ENCODE measurements at regions not wholly inside any gene's neighbourhood (a gene's known extent, or its start where the extent isn't known, plus 50 kb on each side); places are given as distances from the start of the nearest gene placed in this dataset.
"Not testable (repeated sequence)": the region's sequence is repeated elsewhere in the genome, so short reads cannot be mapped to it uniquely, and the experiment has no call there.

DNA sequence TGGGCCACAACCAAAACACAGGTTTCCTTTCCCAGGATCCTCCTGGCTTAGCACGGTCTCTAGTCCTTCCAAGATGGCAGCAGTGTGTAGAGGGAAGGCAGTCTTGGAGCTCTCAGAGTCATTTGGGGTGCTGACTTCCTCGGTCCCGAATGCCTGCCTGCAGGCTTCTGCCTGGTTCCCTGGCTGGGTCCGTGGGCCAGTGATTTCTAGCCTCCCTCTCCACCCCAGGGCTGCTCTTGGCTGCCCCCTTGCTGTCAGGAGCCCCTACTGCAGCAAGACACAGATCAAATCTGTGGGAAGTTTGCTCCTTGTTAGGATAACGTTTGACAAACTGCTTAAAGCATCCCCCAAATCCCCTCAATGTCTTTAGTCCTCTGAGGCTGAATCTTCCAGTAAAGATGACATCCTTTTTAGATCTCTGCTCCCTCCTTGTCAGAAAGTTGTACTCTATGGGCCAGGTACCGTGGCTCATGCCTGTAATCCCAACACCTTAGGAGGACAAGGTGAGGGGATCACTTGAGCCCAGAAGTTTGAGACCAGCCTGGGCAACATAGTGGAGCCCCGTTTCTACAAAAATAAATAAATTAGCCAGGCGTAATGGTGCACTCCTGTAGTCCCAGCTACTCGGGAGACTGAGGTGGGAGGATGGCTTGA is 272.5 kb downstream of the RRAGC start:
- WGBS, 2 donors: 38 to 44% methylated on average over 9 of the region's 9 CpGs
- Histone ChIP-seq H3K27ac (peak overlapping the region in 2 of 4 donors; percentile 19 to 25), H3K27me3 (no peaks in the 10 kb centered on the region), H3K4me3 (no peak overlapping the region), H3K4me1 (peaks cover 0 to 10% (median 0%) of the 10 kb centered on the region in 4 donors), H3K9me3 (peaks cover 0 to 7% (median 0%) of the 10 kb centered on the region in 4 donors), H3K36me3 (no peaks in the 10 kb centered on the region)
- no peak for DNase-seq (ENCODE audit: low spot score in 2 of 2)
- TF ChIP-seq EP300 (IDR thresholded peaks at IDR 0.05): no peak
- TF ChIP-seq, protein P1, sequence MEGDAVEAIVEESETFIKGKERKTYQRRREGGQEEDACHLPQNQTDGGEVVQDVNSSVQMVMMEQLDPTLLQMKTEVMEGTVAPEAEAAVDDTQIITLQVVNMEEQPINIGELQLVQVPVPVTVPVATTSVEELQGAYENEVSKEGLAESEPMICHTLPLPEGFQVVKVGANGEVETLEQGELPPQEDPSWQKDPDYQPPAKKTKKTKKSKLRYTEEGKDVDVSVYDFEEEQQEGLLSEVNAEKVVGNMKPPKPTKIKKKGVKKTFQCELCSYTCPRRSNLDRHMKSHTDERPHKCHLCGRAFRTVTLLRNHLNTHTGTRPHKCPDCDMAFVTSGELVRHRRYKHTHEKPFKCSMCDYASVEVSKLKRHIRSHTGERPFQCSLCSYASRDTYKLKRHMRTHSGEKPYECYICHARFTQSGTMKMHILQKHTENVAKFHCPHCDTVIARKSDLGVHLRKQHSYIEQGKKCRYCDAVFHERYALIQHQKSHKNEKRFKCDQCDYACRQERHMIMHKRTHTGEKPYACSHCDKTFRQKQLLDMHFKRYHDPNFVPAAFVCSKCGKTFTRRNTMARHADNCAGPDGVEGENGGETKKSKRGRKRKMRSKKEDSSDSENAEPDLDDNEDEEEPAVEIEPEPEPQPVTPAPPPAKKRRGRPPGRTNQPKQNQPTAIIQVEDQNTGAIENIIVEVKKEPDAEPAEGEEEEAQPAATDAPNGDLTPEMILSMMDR (IDR thresholded peaks at IDR 0.05): peak; percentile 39 to 72 (median 59)

DNA sequence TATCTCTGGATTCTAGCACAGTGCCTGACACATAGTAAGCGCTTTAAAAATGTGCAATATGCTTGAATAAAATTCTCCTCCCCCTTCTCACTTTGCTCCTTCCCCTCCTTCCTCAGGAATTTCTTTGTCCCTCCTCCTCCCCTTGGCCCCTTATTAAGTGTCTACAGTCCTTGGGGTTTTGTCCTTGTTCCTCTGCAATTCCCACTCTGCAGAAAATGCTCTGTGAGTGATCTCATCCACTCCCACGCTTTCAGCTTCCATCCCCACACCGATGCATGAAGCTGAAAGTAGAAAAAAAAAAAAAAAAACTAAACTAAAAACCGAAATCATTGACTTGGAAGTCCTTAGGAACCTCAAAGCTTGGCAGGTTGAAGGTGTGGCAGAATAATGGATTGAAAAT is 273.6 kb downstream of the RRAGC start:
- Histone ChIP-seq H3K4me3 (no peak overlapping the region), H3K27me3 (no peaks in the 10 kb centered on the region), H3K27ac (peak overlapping the region in 1 of 4 donors; percentile 40), H3K9me3 (no peaks in the 10 kb centered on the region), H3K4me1 (peaks cover 0 to 10% (median 0%) of the 10 kb centered on the region in 4 donors), H3K36me3 (no peaks in the 10 kb centered on the region)
- no peak for DNase-seq (ENCODE audit: low spot score in 2 of 2)
- 27 to 31% methylated on average over 4 of the region's 4 CpGs for WGBS, 2 donors
- no peak for TF ChIP-seq EP300 (IDR thresholded peaks at IDR 0.05)
- TF ChIP-seq, protein P1 (IDR thresholded peaks at IDR 0.05): no peak
- no peak for TF ChIP-seq POLR2A (IDR thresholded peaks at IDR 0.05)

DNA sequence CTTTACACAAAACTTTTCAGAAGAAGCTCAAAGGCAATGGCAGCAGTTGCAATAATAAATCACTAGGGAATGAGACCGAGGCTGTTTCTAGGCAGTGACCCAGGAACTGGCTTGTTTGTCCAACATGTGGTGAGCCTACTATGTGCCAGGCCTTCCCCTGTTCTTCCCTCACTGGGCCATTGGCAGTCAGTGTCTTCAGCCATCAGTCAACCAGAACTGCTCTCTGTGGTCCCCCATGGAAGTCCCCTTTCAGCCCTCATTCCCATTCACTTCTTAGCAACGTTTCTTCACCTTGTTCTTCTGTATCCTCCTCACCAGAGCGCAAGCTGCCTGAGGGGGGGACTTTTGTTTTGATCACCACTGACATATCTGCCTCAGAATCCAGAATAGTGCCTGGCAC is 274.1 kb downstream of the RRAGC start:
- H3K36me3 ChIP-seq: no peaks in the 10 kb centered on the region
- H3K9me3 ChIP-seq: no peaks in the 10 kb centered on the region
- no peak for DNase-seq (ENCODE audit: low spot score in 2 of 2)
- H3K4me1 ChIP-seq: peaks cover 0 to 10% (median 0%) of the 10 kb centered on the region in 4 donors
- H3K27ac ChIP-seq: no peak overlapping the region
- WGBS, 2 donors: 68 to 72% methylated on average over 3 of the region's 3 CpGs
- H3K4me3 ChIP-seq: no peak overlapping the region
- no peak for TF ChIP-seq POLR2A (IDR thresholded peaks at IDR 0.05)
- TF ChIP-seq, protein P1 (IDR thresholded peaks at IDR 0.05): no peak
- no peak for TF ChIP-seq EP300 (IDR thresholded peaks at IDR 0.05)
- H3K27me3 ChIP-seq: peaks cover 0 to 3% of the 10 kb centered on the region in 2 donors

DNA sequence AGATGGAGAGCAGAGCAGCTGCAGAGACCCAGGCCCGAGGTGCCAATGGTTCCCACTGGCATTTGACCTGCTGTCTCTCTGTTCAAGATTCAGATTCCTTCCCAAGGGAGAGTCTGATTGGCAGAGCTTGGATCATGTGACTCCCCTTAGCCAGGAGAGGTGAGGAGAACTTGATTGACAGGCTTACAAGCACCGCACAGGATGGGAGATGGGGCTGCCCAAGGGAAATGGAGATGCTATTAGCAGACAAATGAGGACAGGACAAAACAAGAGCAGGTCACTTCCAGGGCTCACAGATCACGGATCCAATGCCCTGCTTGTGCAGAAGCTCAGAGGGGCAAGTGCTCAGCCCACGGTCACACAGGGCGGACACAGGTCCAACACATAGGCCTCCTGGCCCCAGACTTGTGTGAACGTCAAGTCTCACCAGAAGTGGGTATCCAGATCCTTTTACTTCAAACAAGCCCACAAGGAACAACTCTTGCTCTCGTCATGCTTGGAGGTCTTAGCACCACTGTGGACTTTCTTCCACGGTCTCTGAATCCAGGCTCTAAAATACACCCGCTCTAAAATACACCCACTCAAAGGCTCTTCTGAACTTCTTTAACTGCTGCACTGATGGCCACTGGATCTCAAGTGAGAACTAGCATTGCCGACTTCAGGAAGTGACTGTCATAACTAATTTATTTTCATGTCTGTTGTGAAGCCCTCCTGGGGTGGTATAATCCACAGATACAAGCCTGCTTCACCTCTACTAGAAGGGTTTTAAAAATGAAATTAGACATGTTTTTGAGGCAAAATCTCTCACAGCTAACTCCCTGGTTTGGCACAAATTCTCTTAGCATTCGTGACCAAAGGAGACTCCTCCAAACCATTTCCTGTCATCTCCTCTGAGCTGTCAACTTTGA is 274.9 kb downstream of the RRAGC start:
- no peak for DNase-seq (ENCODE audit: low spot score in 2 of 2)
- H3K4me1 ChIP-seq: peaks cover 0 to 10% (median 0%) of the 10 kb centered on the region in 4 donors

DNA sequence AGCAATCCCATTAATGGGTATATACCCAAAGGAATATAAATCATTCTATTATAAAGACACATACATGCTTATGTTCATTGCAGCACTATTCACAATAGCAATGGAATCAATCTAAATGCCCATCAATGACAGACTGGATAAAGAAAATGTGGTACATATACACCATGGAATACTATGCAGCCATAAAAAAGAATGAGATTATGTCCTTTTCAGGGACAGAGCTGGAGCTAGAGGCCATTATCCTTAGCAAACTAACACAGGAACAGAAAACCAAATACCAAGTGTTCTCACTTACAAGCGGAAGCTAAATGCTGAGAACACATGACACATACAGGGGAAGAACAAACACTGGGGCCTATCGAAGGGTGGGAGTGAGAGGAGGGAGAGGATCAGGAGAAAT is 276.3 kb downstream of the RRAGC start:
- H3K36me3 ChIP-seq; DNase-seq (ENCODE audit: low spot score in 2 of 2); H3K4me3 ChIP-seq; H3K4me1 ChIP-seq; H3K9me3 ChIP-seq; H3K27ac ChIP-seq: not testable (repeated sequence)
- peaks cover 0 to 25% of the 10 kb centered on the region in 2 donors for H3K27me3 ChIP-seq
- WGBS, 2 donors: 88 to 90% methylated on average over 2 of the region's 2 CpGs

More for the DNA sequence above, 274.9 kb downstream of the RRAGC start:
- H3K4me3 ChIP-seq: no peak overlapping the region
- no peak for TF ChIP-seq EP300 (IDR thresholded peaks at IDR 0.05)
- TF ChIP-seq POLR2A (IDR thresholded peaks at IDR 0.05): no peak
- TF ChIP-seq, protein P1 (IDR thresholded peaks at IDR 0.05): no peak
- H3K36me3 ChIP-seq: no peaks in the 10 kb centered on the region
- WGBS, 2 donors: 57 to 67% methylated on average over 11 of the region's 11 CpGs
- no peak overlapping the region for H3K27ac ChIP-seq
- no peaks in the 10 kb centered on the region for H3K9me3 ChIP-seq
- peaks cover 0 to 10% of the 10 kb centered on the region in 2 donors for H3K27me3 ChIP-seq
